ENCODE measurements at regions not wholly inside any gene's neighbourhood (a gene's known extent, or its start where the extent isn't known, plus 50 kb on each side); places are given as distances from the start of the nearest gene placed in this dataset.
A peak's percentile ranks its signal among the peaks of the same experiment; 100 is the strongest.
"Not testable (repeated sequence)": the region's sequence is repeated elsewhere in the genome, so short reads cannot be mapped to it uniquely, and the experiment has no call there.

- H3K36me3 ChIP-seq, result no peaks in the 10 kb centered on the region
- H3K27ac ChIP-seq, result no peak overlapping the region
- DNase-seq (peak in 3 of 4 donors; percentile 56 to 78 (median 67)), ATAC-seq (peak; percentile 97)
- H3K4me1 ChIP-seq, result no peaks in the 10 kb centered on the region
- no peaks in the 10 kb centered on the region for H3K9me3 ChIP-seq
- TF ChIP-seq CTCF (IDR thresholded peaks at IDR 0.05), result peak; percentile 43 to 58
- intact Hi-C loops (cut with DNase I), result loop anchor here in 1 of 2 donors (5.0 to 10.0 kb wide), 2 partner anchors 123 to 236 kb away; no protein-coding TSS in a partner anchor
- H3K27me3 ChIP-seq, result no peaks in the 10 kb centered on the region
- no peak overlapping the region for H3K4me3 ChIP-seq
Observed at GRCh38 chr2:113370478-113371091, 66.9 kb upstream of the ZNG1B start.

- H3K36me3 ChIP-seq, result no peaks in the 10 kb centered on the region
- H3K27ac ChIP-seq, result no peak overlapping the region
- H3K27me3 ChIP-seq, result no peaks in the 10 kb centered on the region
- ATAC-seq, result no peak
- DNase-seq, result no peak
- TF ChIP-seq CTCF (IDR thresholded peaks at IDR 0.05), result no peak
- H3K4me1 ChIP-seq, result no peaks in the 10 kb centered on the region
- H3K4me3 ChIP-seq, result no peak overlapping the region
- intact Hi-C loops (cut with DNase I), result loop anchor here in 1 of 2 donors (5.0 to 10.0 kb wide), 2 partner anchors 123 to 235 kb away; no protein-coding TSS in a partner anchor
- H3K9me3 ChIP-seq, result no peaks in the 10 kb centered on the region
Observed at GRCh38 chr2:113370030-113370429, 67.5 kb upstream of the ZNG1B start.

GRCh38 chr2:113368581-113368980 is 68.9 kb upstream of the ZNG1B start:
- H3K36me3 ChIP-seq; H3K4me3 ChIP-seq; DNase-seq; H3K27ac ChIP-seq; H3K27me3 ChIP-seq; H3K9me3 ChIP-seq; intact Hi-C loops (cut with DNase I); H3K4me1 ChIP-seq; ATAC-seq: not testable (repeated sequence)

GRCh38 chr2:113366821-113367220 is 70.7 kb upstream of the ZNG1B start:
- H3K36me3 ChIP-seq; ATAC-seq; H3K9me3 ChIP-seq; DNase-seq; H3K4me1 ChIP-seq; H3K27ac ChIP-seq; H3K27me3 ChIP-seq; H3K4me3 ChIP-seq; intact Hi-C loops (cut with DNase I): not testable (repeated sequence)

GRCh38 chr2:113365791-113366190 is 71.7 kb upstream of the ZNG1B start:
- DNase-seq; H3K4me3 ChIP-seq; H3K27me3 ChIP-seq; H3K27ac ChIP-seq; H3K36me3 ChIP-seq; H3K9me3 ChIP-seq; intact Hi-C loops (cut with DNase I); H3K4me1 ChIP-seq: not testable (repeated sequence)
- ATAC-seq, result peak; percentile 52

- H3K27me3 ChIP-seq; DNase-seq; H3K4me3 ChIP-seq; H3K27ac ChIP-seq; H3K9me3 ChIP-seq; intact Hi-C loops (cut with DNase I); H3K4me1 ChIP-seq; H3K36me3 ChIP-seq: not testable (repeated sequence)
- ATAC-seq, result peak; percentile 5
Observed at GRCh38 chr2:113365290-113365689, 72.2 kb upstream of the ZNG1B start.

- Histone ChIP-seq H3K36me3 (no peaks in the 10 kb centered on the region), H3K4me1 (peaks cover 0 to 3% of the 10 kb centered on the region in 2 donors), H3K27ac (no peak overlapping the region), H3K9me3 (no peaks in the 10 kb centered on the region), H3K4me3 (no peak overlapping the region), H3K27me3 (no peaks in the 10 kb centered on the region)
- TF ChIP-seq CTCF (IDR thresholded peaks at IDR 0.05), result no peak
- intact Hi-C loops (cut with DNase I), result no loop called here
- peak in 2 of 4 donors; percentile 68 to 73 for DNase-seq
- ATAC-seq, result peak; percentile 77
Observed at GRCh38 chr2:113361051-113361450, 76.4 kb upstream of the ZNG1B start.
